Left renal cortex interstitium (tissue), 4 donors: ENCODE measurements at regions not wholly inside any gene's neighbourhood (a gene's known extent, or its start where the extent isn't known, plus 50 kb on each side); places are given as distances from the start of the nearest gene placed in this dataset.
"Not testable (repeated sequence)": the region's sequence is repeated elsewhere in the genome, so short reads cannot be mapped to it uniquely, and the experiment has no call there.

Experiments
- DNase-seq, 4 donors: peaks; one replicate each; pipeline ENCODE4 v3.0.0-alpha.2; 2013; ENCODE audit warnings: low read depth in 4 of 4, low spot score in 2 of 4, missing footprints in 1 of 4

DNA sequence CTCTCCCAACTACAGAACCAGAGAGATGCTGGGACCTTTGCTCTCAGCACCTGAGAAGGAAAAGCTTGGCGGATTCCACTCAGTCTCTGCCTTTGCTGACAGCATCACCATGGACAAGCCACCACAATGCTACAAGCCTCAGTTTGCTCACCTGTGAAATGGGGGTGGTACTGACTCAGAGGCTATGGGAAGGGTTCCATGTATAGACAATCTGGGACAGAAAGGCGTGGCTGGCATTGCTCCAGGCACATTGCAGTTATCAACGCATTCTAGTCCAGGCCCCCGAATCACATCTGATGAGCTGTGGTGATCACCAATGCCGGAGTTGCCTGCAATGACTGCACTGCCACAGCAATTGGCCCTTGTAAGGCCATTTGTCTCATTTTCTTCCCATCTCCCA is 72.6 kb downstream of the ISX start:
- no peak for DNase-seq

DNA sequence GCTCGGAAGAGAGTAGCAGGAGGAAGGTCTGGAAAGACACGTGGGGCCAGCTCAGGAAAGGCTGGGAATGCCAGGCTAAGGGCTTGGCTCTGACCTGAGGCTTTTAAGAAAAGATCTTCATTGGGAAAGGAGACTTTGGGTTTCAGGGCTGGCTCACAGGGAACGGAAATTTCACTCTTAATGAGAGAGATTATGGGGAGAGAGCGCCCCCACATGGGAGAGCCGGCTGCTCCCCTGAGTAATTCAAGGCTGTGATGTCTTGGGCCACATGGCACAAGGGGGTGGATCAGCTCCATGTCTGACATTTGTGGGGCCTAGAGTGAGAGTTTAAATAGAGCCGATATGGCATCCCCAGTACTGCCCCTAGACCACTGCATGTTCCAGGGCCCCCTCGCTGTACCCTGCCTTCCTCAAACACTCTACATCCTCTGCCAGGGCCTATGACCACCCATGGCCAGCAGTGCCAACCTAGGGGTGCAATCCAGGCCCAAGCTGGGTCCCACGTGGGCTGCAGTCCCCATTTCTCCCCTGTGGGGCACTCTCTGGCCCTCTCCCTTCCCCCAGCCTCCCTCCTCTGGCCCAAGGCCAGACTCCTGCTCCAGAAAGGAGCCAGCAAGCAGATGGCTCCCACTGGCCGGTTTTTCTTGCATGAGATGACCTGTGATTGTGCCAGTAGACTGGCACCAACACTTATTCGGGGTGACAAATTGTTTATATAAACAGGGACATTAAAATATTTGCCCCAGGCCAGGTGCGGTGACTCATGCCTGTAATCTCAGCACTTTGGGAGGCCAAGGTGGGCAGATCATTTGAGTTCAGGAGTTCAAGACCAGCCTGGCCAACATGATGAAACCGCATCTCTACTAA is 75.2 kb downstream of the ISX start:
- DNase-seq = no peak

DNA sequence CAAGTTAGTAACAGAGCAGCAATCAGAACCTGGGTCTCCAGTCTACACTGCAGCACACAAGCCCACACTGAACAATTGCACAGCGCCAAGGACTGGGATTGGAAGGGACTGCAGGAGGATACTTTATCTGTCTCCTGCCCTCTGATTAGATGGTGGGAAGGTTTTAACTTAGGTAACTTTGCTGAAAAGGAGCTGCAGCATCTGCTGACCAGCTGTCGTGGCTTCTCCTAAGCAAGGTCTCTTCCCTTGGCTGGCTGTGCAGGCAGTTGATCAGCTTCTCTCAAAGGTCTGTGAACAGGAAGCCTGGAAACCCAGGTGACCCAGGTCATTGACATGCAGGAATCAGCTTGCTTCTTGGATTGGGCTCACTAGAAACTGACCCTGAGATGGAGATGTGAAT is 82.4 kb downstream of the ISX start:
- no peak for DNase-seq

DNA sequence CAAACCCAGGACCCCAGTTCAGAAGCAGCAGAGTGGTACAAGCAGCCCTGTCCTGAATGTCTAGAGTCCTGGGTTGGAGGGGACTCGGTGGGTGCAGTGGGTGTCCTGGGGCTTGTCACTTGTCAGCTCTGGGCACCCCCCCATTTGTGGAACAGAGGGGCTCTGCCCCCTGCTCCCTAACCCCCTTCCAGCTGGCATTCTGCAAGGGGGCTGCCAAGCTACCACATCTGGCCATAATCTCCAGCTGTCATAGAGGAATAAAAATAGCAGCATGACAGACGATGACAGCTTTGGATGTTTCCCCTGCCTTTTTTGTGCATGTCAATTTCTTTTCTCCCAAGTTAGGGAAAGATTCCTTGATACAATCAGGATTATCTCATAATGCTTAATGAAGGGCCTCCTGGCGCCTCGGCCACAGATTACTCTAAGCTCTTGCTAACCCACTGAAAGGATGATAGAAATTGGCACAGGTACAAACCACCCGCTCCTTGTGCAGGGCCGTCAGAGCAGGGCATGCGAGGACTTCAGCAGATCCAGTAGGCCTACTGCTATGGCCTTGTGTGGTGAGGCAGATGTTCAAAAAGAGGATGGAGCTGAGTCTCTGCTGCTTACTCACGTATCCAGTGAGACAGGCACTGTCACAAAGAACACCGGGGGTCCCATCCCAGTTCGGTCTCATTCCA is 83.0 kb downstream of the ISX start:
- DNase-seq = no peak

DNA sequence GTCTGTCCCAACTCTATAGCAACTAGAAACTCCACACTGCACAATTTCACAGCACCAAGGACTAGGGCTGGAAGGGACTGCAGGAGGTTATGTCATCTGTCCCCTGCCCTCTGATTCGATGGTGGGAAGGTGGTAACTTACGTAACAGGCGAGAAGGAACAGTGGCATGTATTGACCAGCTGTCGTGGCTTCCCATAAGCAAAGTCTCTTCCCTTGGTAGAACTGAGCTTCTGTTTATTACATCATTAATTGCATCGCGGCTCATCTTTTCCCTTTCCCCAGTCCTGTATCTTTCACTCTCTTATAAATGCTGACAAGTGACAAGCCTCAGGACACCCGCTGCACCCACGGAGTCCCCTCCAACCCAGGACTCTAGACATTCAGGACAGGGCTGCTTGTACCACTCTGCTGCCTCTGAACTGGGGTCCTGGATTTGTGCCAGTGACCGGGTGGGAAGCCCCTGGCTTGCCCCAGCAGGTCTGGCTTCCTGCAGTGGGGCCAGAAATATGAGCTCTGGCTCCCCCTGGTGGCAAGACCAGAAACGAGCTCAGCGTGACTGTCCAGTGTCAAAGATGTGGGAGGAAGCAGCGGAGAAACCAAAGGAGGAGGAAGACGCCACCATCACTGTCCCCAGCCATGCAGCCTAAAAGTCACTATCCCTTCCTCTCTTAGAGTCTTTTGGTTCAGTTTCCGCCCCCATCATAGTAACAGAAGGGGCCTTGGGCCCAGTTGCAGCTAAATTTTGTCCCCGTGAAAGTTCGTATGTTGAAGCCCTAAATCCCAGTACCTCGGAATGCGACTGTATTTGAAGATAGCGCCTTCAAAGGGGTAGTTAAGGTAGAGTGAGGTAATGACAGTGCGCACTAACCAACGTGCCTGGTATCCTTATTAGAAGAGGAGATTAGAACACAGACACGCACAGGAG is 84.5 kb downstream of the ISX start:
- DNase-seq = peak; percentile 29 to 56 (median 36)

DNA sequence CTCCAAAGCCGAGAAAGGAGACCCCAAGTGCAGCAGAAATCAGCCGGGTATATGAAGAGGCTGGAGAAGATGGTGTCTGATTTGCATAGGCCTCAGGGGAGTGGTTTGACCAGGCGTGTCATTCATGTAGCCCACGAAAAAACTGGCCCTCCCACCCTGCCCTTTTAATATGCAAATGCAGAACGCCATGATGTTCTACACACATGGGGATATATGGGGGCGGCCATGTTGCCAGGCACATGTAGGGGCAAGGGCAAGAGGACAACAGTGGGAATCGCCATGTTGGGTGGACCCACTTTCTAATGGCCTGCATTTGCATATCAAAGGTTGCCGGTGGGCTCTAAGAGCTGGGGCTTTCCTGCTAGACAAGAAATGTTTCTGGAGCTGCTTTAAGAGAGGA is 86.4 kb downstream of the ISX start:
- DNase-seq = no peak

DNA sequence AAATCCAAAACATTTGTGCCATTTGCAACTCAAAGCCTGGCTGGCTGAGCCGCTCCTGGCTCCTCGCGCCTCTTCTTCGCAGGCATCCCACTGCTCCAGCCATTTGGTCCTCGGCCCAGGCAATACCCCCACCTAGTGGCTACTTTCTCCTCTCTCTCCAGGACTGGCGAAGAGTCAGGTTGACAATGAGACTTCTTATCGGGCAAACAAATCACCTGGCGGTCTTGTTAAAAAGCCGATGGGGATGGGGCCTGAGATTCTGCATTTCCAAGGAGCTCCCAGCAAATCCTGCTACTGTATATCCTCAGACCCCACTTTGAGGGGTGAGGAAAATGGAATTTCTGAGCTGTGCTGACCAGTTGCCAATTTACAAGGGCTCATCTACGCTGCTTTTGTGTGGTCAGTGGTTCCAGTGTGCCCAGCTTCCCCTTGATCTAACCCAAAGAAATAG is 89.0 kb downstream of the ISX start:
- DNase-seq = peak in 2 of 4 donors; percentile 38 to 50

DNA sequence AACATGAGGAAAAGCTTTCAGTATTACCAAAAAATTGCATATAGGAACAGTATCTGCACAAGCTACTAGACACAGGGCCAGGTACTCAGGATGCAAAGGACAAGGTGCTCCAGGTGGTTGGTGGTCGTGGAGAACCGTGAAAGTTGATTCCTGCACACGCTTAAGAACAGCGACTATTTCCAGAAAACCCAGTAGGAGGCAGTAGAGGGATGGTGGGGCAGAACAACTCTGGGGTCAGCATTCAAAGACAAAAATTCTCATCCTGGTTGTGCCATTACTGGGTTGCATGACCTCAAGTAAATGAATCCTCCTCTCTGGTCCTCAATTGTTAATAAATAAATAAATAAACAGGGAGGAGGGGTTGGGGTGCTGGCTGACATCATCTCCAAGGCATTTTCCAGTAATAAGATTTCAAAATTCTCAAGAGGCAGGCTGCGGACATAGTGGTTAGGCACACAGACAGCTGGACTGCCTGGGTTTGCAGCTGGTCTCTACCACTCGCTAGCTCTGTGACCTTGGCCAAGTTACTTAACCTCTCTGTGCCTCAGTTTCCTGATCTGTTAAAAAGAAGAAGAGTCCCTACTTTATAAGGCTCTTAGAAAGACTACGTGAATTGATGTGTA is 89.6 kb downstream of the ISX start:
- DNase-seq = no peak

DNA sequence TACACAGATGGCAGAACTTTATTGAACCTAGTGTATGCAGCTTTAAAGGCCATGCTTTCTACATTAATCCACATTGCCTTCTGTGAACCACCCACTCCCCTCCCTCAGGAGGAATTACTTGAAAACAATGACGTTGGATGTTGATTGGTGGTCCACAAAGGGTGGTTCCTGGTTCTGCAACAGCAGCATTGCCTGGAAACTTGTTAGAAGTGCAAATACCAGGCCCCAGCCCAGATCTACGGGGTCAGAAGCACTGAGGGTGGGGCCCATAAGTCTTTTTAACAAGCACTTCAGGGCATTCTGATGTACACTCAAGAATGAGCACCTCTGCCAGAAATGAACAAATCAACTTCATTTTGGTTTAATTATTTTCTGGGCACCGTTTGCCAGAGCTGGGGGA is 91.0 kb downstream of the ISX start:
- no peak for DNase-seq

DNA sequence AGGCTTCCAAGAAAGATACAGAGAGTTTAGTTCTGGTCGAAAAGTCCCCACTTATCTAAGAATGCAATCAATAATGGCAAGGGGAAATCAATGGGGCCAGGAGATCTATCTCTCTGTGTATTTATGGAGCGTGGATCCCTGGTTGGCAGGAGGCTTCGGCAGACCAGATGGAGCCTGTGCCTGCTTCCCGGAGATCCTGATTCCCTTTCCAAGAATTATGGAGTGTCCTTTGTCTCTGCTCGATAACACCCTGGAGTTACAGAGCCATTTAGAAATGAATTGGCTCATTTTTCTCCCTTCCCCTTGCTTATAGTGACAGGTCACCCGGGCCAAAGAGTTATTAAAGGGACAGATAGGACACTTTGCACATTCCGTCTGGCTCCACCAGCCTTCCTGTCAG is 92.4 kb downstream of the ISX start:
- no peak for DNase-seq

DNA sequence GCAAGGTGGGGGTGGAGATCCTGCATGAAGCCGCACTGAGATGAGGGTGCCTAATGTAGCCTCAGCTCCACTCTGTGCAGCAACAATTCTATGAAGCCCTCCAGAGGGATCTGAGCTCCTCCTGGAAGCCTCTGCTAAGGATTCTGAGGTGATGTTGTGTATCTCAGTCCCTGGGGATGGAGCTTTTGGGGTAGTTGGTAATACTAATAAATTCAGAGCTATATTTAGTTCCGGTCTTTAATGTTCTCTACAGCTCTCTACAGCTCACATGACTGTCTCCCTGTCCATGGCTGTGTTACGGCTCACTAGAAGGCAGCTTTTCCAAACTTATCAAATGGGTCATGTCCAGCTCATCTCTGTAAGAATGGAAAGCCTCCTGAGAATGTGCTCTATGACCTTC is 93.4 kb downstream of the ISX start:
- no peak for DNase-seq

DNA sequence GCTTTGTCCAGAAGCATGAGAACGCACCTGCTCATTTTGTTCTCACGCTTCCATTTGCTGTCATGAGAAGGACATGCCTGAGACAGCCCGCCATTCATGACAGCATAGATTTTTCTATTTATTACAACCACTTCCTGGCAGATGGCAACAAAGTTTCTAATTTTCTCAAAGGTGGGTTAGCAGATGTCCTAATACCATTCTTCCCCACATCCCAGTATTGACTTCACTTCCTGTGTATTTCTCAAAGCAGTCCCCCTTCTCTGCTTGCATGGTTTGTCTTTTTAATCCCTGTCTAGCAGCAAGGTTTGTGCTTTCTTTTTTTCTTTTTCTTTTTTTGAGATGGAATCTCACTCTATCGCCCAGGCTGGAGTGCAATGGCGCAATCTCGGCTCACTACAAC is 94.3 kb downstream of the ISX start:
- no peak for DNase-seq

DNA sequence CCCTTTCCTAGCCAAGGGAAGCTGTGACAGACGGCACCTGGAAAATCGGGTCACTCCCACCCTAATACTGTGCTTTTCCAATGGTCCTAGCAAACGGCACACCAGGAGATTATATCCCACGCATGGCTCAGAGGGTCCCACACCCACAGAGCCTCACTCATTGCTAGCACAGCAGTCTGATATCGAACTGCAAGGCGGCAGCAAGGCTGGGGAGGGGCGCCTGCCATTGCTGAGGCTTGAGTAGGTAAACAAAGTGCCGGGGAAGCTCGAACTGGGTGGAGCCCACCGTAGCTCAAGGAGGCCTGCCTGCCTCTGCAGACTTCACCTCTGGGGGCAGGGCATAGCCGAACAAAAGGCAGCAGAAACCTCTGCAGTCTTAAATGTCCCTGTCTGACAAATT is 91.4 kb upstream of the HMGXB4 start:
- not testable (repeated sequence) for DNase-seq

DNA sequence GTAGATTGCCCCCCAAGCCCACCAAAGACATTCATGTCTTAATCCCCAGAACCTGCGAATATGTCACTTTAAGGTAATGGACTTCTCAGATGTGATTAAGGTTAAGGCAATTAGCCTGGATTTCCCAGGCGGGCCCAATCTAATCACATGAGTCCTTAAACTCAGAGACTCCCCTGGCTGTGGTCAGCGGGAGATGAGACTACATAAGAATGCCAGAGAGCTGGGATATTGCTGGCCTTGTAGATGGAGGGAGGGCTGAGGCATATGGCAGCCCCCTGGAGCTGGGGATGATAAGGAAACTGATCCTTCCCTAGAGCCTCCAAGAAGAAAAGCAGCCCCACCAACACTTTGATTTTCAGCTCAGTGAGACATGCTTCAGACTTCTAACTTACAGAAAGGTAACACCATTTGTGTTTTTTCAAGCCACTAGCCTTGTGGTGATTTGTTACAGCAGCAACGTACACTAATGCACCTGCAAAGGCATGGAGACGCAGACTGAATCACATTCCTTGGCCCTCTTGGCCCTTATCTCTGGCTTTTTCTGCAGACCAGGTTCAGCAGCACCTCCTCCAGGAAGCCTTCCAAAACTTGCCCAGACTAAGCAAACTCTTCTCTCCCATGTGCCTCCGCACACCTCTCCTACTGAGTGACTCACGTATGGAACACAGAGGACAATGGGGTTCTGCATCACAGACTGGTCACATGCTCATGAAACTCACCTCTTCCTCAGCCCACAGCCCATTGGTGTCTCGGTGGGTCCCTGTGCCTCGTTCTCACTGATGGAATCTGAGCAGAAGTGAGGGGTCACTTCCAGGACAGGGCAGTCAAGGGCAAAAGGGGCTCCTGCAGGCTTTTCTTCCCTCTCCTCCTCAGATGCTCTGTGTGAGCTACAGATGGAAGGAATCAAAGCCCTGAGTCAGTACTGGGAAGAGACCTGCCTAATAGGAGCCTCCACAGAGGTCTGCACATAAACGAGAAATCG is 86.3 kb upstream of the HMGXB4 start:
- no peak for DNase-seq

DNA sequence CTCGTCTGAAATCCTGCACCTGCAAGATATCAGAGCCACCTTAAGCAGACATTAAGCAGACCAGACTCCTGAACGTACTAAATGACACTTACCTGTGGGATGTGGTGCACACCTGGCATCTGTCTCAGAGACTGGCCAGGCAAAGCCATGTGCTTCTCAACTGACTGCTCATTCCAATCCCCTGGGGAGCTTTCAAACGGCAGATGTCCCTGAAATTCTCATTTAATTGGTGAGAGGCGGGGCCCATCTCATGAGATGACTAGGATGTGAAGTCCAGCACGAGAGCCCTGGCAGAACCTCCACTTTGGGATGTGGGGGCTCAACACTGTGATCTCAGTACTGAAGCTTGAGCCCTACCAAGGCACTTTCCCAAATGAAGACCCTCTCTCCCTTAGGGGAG is 84.9 kb upstream of the HMGXB4 start:
- no peak for DNase-seq

DNA sequence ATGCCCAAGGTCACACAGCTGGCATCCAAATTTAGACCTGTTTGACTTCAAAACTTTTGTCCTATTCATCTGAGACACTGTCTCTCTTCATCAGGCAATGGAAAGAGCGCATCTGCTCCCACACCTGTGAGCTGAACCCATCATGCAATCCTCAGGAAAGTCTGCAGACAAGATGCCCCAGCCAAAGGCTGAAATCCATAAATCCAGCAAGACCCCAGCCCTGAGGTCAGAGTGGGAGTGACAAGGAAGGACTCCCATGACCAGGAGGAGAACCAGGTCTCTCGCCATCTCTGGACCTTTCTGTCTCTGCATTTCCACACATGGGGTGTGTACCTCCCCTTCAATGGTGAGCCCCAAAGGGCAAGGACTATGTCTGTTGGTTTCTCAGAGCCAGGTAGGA is 83.6 kb upstream of the HMGXB4 start:
- no peak for DNase-seq

DNA sequence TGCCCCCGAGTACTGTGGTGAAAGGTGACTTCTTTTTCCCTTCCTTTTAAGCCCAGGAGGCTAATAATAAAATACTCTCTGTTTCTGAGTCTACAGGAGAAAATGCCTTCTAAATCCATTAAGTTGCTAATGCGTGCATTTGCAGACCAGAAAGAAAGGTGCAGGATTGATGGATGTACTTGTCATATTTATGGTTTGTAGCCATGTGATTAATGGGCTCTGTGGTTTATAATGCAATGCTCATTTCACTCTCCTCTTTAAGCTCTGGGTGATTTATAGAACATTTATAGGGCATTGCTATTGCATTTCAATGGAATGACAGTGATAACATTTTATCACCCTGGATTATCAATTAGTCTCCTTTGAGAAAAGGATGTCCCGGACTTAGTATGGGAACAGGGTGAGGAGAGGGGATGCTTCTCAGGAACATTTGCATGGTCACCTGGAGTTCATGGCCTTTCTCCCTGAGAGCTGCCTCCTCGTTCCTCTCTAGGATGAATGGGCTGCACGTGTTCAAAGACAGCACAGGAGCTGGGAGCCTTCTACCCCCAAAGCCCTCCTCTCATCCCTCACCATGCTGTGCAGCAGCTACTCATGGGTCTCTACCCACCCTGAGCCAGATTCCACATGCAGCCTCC is 82.8 kb upstream of the HMGXB4 start:
- no peak for DNase-seq

DNA sequence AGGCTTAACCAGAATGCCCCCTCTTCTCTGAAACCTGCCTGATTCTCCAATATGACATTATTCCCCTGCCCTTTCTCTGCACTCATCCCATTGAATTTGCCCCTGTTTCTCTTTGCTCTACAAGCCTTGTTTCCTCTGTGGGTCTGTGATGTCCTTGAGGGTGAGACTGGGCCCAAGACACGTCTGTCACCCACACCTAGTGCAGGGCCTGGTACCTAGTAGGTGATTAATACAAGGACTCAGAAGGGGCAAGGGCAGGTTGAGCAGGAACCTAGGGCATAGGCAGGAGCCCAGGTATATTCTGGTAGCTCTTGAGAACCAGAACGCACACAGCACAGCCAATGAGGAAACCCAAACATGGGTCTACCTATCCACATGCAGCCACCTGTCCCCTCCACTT is 81.9 kb upstream of the HMGXB4 start:
- no peak for DNase-seq

DNA sequence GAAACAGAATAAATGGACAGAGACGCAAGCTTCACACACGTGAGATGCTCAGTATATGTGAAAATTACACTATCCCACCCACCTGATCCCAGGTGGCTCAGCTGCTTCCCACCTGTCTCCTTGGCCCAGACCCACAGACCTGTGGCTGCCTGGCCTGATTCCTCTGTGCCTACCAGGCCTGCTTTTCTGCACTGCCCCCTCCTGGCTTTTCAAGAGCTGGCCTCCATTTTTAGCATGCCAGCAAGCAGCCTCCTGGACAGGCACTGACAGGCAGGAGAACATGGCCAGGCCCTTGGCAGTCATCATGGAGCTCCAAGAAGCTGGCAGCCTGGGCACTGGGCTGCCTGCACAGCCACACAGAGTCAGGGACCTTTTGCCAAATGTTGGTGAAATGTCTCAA is 79.5 kb upstream of the HMGXB4 start:
- no peak for DNase-seq
